Cardiac septum (tissue), 1 donor: ENCODE measurements at regions not wholly inside any gene's neighbourhood (a gene's known extent, or its start where the extent isn't known, plus 50 kb on each side); places are given as distances from the start of the nearest gene placed in this dataset.

ENCODE experiments used
- DNase-seq: peaks from one replicate; pipeline ENCODE4 v3.0.0-alpha.2; 2020; ENCODE audit warnings: low spot score
- intact Hi-C: fragments of 100-400 bp; cut with DNase I; formaldehyde crosslinking; loops from one replicate; pipeline ENCODE4 v1.14.0; 2022
- donor health status: DM: no; HTN: no; CAD: no.

DNA sequence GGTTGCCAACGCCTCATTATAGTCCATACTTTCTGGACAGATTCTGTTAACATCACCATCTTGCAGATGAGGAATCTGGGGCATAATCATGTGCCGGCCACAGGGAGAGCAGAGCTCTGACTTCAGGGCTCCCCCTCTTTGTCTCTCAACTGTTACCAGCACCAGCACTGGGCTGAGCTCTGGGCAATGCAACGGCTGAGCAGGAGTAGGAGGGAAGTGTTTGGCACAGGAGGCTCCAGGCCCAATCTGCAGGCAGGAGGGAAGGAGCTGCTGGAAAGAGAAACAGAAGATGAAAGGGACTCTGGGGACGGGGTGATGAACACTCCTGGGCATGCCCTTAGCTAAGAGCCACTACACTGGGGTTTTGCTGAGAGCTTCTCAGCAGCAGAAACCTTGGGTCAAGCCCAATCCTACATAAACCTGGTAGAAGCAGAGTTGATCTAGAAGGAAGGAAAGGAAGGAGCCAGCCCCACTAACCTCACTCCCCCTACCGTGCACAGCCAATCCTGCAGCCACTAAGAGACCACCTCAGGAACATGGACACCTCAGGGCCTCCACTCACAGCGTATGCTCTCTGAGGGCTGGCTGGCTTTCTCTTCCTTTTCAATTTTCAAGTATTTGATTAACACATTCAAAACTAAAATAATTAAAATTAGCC is 73.1 kb upstream of the SPATA12 start:
- intact Hi-C loops: loop anchor here (5.0 kb wide), 1 partner anchor 60 kb away; no protein-coding TSS in a partner anchor
- no peak for DNase-seq

GRCh38 chr3:56986347-56986746 is 74.1 kb upstream of the SPATA12 start:
- peak; percentile 69 for DNase-seq

GRCh38 chr3:56985878-56986277 is 74.6 kb upstream of the SPATA12 start:
- intact Hi-C loops: loop anchor here (5.0 kb wide), 1 partner anchor 59 kb away; no protein-coding TSS in a partner anchor
- DNase-seq: no peak

More at GRCh38 chr3:56986347-56986746, 74.1 kb upstream of the SPATA12 start:
- intact Hi-C loops: loop anchor here (5.0 kb wide), 1 partner anchor 59 kb away; no protein-coding TSS in a partner anchor

DNA sequence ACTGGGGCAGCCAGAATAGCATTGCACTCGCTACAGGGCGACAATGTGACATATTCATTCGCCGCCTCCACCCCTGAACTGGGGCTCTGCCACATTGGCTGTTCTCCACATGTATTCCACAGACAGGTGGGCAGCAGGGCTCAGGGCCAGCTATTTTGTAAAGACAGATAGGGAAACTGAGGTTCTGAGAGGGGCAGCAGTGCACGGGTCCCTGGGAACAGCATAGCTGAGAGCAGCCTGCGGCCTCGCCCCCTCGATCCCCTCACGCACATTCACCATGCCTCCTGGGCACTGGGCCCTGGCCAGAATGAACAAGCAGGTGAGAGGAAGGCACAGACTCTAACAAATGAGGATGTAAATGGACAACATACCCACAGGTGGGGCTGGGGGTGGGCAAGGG is 75.0 kb upstream of the SPATA12 start:
- intact Hi-C loops: loop anchor here (5.0 kb wide), 1 partner anchor 58 kb away; no protein-coding TSS in a partner anchor
- peak; percentile 64 for DNase-seq

DNA sequence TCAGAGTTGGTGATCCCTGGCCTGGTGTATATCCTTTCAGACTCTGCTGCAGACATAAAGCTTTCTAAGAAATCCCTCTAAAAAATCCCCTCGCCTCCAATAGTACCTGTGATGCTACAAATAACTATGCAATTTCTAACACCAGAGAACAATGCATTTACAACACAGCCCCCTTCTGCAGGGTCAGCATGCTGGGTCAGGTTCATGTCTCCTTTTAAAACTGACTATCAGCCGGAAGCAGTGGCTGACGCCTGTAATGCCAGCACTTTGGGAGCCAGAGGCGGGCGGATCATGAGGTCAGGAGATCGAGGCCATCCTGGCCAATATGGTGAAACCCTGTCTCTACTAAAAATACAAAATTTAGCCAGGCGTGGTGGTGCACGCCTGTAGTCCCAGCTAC is 77.0 kb upstream of the SPATA12 start:
- intact Hi-C loops: no loop called here

DNA sequence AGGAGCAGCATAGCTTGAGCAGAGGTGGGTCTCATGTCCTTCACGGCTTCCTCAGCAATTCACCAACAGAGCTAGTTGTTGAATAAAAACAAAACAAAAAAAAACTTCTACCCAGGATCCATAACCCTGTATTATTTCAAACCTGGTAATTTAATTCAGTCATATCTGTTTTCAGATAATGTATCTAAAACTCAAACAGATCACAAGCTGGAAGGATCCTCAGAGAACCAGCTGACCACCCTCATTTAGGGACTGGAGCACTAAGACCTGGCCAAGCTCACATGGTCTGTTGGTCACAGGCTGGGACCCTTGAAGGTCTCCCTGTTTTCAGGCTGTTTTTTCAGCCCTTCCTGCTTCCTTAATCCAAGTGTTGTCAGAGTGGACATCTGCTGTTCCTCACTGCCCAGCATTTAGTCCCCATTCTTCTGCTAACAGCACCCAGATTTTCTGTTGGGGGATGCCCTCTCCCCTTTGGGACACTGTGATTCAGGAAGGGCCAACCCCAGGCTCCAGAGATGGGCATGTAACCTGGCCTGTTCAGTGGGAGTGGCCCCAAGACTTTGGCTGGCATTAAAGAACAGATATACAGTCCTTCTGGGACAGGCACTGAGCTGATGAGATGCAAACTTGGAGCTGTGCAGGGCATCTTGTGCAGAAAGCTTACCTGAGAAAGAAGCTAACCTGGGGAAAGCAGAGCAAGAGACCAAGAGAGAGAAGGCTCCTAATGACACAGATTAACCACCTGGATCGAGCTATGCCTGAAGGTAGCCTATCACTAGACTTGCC is 78.8 kb upstream of the SPATA12 start:
- peak; percentile 56 for DNase-seq
- intact Hi-C loops: no loop called here

More for the DNA sequence above, 77.0 kb upstream of the SPATA12 start:
- peak; percentile 39 for DNase-seq

GRCh38 chr3:56980798-56981390 is 79.6 kb upstream of the SPATA12 start:
- intact Hi-C loops: no loop called here
- DNase-seq: peak; percentile 75

DNA sequence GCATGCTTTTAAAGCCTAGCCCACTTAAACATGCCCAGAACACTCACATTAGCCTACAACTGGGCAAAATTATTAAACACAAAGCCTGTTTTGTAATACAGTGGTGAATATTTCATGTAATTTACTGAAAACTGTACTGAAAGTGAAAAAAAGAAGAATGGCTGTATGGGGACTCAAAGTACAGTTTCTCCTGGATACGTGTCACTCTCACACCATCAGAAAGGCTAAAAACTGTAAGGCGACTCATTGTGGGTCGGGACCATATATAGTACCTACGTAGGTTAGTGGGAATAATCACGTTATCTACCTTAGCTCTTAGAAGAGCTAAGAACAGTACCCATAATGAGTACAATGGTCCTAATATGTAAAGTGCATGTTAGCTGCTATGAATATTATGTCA is 80.2 kb upstream of the SPATA12 start:
- intact Hi-C loops: no loop called here
- peak; percentile 5 for DNase-seq

DNA sequence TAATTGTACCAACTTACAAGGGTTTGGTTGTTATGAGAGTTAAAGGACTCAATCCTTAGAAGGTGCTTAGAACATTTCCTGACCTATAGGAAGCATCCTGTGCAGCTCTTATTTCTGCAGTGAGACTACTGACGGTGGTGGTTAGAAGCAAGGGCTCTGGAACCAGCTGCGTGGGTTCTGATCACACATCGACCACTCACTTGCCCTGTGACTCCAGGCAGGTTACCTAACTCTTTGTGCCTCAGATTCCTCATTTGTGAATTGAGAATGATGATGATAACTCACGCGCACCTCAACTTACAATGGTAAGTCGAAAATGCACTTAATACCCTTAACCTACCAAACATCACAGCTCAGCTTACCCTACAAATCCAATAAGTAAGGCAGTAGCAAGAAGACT is 80.7 kb upstream of the SPATA12 start:
- intact Hi-C loops: no loop called here
- DNase-seq: peak; percentile 22

DNA sequence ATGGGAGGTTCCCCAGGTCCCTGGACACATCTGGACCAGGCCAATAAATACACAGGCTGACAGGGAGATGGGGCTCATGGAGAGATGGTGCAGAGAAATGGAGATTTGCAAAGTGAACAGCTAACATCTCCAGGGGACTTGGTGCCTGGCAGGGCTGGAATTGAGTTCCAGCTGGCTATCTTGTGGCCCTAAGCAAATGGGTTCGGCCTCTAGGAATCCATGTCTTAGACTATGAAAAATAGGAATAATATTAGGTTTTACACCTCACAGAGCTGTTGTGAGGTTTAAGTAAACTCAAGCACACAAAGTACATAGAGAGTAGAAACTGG is 82.9 kb upstream of the SPATA12 start:
- DNase-seq: no peak
- intact Hi-C loops: no loop called here

DNA sequence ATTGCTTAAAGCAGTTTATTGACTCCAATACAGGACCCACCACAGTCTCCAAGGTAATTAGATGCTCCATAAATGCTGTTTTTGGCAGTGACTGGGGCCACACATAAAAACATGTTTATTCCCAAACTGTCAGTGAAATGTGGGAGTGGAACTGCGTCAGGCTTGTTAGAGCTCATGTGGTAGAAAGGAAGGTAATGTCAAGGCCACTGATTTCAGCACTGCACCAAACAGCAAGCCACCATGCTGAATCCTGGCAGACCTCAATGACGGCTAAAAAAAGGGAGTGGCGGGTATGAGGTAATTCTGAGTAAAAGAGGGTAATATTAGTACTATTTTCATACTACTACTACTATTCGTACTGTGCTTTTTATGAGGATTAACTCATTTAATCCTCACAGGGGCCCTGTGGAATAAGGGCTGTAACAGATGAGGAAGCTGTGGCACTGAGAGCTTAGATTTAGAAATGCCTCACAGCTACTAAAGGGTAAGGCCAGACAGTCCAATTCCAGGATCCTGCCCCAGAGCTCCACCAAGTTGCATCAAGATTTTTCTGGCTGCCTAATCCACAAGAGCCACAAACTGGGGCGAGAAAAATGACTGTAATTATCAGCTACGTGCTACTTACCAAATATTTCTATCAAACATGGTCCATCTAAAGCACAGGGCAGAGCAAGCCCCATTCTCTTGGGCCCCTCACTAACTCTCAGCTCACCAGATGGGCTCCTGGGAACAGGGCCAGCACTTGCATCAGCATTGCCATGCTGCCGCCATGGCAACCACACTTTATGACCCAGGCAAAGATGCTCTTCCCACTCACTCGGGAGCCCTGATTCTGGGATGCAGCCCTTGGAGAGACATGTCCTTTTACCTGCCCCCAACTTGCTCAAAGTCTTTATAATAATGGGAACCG is 83.6 kb upstream of the SPATA12 start:
- intact Hi-C loops: no loop called here
- peak; percentile 36 for DNase-seq

GRCh38 chr3:56975567-56975966 is 84.9 kb upstream of the SPATA12 start:
- intact Hi-C loops: no loop called here
- no peak for DNase-seq

DNA sequence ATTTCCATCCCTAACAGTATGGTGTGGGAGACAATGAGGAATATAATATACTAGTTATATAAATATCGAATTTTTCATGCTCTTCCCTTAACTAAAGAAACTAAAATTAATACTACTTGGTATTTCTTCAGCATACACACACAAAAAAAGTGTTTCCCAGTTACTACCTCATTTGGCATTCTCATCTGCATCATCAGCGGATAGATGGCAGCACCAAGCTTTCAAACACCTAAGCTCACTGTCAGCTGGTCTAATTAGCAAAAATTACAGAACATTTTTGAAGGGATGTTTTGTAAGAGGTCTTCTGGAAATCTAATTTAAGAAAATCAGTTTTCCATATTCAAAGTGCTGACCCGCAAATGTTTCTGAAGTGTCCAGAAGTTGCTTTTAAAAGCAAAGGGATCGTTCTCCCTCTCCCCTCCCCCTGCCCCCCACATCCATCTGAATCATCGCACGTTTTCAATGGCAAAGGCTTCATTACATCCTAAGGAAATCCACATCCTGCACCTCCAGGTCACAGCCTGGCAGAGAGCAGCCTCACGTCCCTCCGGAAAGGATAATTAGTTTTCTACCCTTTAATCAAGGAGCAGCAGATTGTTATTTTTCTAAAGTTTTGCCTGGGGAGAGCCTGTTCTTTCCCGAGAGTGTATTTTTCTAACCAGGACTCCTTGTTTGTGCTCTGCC is 86.1 kb upstream of the SPATA12 start:
- intact Hi-C loops: no loop called here
- no peak for DNase-seq

DNA sequence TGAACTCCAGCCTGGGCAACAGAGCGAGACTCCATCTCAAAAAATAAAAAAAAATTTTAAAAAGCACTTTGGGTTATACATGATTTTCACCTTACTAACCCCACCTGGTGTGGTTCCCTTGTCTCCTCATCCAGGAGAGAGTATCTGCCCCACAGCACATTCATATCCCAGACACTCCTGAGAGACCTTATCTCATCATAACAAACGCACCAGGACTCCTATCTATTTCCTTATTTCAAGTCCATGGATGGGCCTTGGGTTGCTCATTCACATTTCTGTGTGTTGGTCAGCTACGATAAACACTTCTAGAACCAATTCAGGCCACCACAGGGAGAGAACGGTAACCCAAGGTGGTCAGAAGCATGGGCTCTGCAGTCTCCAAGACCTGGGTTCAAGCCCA is 88.6 kb upstream of the SPATA12 start:
- DNase-seq: no peak
- intact Hi-C loops: no loop called here

- no peak for DNase-seq
Observed at GRCh38 chr3:56971261-56971660, 89.2 kb upstream of the SPATA12 start.

DNA sequence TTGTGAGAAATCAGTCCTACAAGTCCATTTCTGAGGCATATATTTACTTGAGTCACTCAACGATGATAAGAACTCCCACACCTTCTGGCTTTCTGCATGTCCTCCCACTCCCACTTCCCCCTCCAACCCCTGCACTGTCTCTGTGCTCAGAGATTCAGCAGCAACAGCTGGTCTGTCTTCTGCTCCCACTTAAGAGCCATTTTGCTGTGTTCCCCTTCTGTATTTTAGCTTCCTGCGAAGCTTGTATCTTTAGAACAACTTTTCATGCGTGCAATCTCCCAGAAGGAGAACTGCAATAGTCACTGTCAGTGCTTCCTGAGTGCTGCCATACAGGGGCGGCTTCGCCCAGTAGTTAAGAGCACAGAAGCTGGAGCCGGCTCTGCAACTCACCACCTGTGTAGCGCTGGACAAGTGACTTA is 90.0 kb upstream of the SPATA12 start:
- DNase-seq: no peak
- intact Hi-C loops: no loop called here

More at GRCh38 chr3:56971261-56971660, 89.2 kb upstream of the SPATA12 start:
- intact Hi-C loops: no loop called here

- intact Hi-C loops: no loop called here
- DNase-seq: no peak
Observed at GRCh38 chr3:56969851-56970250, 90.6 kb upstream of the SPATA12 start.

DNA sequence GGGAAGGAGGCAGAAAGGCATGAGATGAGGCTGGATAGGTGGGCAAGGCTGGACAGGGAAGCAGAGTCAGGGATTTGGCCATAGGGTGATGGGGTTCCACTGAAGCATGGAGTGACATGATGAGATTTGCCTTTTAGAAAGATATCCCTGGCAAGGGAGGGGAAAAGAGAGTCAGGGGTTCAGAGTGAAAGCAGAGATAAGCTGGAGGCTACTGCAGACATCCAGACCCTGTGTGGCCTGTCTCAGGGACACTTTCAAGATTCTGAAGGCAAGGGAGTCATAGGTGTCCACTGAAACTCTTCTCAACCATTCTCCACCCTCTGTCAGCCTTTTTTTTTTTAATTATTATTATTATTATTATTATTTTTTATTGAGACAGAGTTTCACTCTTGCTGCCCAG is 94.0 kb upstream of the SPATA12 start:
- DNase-seq: no peak
- intact Hi-C loops: no loop called here

DNA sequence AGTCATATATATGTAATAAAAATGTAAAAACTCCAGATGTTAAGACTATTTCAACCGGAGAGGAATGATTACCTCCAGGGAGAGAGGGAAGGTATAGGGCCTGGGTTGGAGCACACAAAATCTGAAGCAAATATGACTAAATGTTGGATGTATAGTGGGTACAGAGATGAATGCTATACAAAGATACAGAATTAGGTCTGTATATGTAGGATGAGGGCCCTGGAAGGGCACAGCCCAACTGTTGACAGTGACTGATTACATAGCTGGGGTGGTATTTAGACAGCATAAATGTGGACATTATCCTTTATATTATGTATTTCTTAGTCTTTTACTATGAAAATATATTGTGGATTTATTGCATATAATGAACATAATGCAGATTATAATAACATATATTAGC is 94.4 kb upstream of the SPATA12 start:
- intact Hi-C loops: no loop called here
- DNase-seq: no peak
